GM18909 (cell line): ENCODE measurements at regions not wholly inside any gene's neighbourhood (a gene's known extent, or its start where the extent isn't known, plus 50 kb on each side); places are given as distances from the start of the nearest gene placed in this dataset.
"Not testable (repeated sequence)": the region's sequence is repeated elsewhere in the genome, so short reads cannot be mapped to it uniquely, and the experiment has no call there.

Experiments used
- ATAC-seq: cut with Tn5 transposase; IDR thresholded peaks from one replicate; pipeline ENCODE4 v1.9.1; 2021; ENCODE audit warnings: mild to moderate bottlenecking; ENCODE audit not compliant: unreplicated experiment, poor library complexity

GRCh38 chr3:20588781-20589180 is 402.8 kb upstream of the SGO1 start:
- ATAC-seq, result no peak

DNA sequence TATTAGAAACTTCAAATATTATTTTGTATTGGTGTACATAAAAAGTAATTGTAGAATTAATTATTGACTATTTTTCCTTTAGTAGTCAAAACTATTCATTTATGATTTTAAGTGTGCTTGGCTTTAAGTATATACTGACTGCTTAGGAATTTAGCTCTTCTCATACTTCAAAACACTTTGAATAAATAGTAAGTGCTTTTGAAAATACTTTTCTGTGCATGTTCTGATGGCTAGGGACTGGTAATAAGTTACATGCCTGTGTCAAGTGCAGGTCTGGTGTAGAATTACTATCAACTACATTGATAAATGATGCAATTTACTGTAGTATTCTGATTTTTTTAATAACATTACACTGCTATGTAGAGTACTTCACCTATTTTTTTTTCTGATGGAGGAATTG is 397.6 kb upstream of the SGO1 start:
- ATAC-seq, result no peak

GRCh38 chr3:20576228-20576627 is 390.2 kb upstream of the SGO1 start:
- no peak for ATAC-seq

DNA sequence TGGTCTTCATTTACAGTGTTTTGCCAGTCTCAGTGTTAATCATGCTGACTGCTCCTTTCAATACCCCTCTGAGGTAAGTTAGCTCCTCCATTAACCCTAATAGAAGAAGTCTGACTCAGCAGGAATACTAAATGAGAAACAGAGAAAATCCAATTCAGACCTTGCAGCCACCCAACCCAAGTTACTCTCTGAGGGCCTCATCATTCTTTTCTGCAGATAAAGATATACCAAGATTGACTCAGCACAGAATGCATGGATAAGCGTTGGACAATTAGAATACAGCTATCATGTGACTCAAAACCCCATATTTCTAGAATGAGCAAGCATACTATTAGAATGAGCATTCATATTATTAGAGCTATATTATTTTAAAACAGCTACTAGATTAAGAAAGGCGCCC is 389.1 kb upstream of the SGO1 start:
- ATAC-seq, result no peak

- no peak for ATAC-seq
Observed at GRCh38 chr3:20574746-20575145, 388.7 kb upstream of the SGO1 start.

GRCh38 chr3:20573175-20573574 is 387.2 kb upstream of the SGO1 start:
- ATAC-seq, result no peak

GRCh38 chr3:20572473-20572872 is 386.5 kb upstream of the SGO1 start:
- no peak for ATAC-seq

DNA sequence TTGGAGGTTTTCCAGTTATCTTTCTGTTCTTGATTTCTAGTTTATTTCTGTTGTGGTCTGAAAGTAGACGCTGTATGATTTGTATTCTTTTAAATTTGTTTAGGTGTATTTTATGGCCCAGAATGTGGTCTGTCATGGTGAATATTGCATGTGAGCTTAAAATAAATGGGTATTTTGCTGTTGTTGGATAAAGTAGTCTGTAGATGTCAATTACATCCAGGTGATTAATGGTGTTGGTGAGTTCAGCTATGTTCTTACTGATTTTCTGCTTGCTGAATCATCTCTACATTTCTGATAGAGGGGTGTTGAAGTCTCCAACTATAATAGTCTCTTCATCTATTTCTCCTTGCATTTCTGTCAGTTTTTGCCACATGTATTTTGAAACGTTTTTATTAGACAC is 383.3 kb upstream of the SGO1 start:
- ATAC-seq, result no peak

DNA sequence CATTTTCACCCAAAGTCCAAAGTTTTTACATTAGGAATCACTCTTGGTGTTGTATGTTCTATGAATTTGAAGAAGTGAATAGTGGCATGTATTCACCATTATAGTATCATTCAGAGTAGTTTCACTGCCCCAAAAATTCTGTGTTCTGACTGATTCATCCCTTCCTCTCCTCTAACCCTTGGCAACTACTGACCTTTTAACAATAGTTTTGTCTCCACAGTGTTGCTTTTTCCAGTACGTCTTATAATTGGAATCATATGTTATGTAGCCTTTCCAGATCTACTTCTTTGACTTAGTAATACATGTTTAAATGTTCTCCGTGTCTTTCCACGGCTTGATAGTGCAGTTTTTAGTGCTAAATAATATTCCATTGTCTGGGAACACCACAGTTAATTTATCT is 379.0 kb upstream of the SGO1 start:
- ATAC-seq, result no peak

DNA sequence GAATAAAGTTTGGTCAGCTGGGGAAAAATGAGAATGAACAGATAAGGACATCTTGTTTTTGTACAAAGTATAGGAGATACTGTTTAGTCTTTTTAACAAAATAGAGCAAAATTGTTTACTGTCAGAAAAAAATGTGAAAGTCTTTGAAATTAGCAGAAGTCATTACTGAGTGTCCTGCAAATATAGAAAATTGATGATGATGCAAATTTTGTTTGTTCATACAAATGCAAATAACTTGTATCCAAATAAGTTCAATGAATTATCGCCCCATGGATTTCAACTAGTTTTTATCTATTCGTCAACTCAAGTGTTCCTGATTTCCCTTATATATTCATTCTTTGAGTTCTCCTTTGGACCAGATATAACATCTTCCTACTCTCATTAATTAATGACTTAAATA is 378.0 kb upstream of the SGO1 start:
- no peak for ATAC-seq

- no peak for ATAC-seq
Observed at GRCh38 chr3:20563251-20563650, 377.2 kb upstream of the SGO1 start.

- ATAC-seq, result no peak
Observed at GRCh38 chr3:20561166-20561565, 375.2 kb upstream of the SGO1 start.

DNA sequence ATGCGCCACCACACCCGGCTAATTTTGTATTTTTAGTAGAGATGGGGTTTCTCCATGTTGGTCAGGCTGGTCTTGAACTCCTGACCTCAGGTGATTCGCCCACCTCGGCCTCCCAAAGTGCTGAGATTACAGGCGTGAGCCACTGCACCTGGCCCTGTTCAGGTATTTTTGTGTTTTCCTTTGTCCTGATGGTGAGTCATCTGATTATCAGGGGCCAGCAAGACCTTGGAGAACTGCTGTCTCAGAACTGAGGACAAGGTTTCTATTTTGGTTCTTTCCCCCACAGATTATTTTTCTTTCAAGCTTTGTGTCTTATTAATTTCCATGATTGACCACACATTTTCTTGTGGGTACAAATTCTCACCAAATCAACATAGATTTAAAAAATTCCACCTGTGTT is 374.4 kb upstream of the SGO1 start:
- not testable (repeated sequence) for ATAC-seq

GRCh38 chr3:20558161-20558560 is 372.2 kb upstream of the SGO1 start:
- no peak for ATAC-seq

DNA sequence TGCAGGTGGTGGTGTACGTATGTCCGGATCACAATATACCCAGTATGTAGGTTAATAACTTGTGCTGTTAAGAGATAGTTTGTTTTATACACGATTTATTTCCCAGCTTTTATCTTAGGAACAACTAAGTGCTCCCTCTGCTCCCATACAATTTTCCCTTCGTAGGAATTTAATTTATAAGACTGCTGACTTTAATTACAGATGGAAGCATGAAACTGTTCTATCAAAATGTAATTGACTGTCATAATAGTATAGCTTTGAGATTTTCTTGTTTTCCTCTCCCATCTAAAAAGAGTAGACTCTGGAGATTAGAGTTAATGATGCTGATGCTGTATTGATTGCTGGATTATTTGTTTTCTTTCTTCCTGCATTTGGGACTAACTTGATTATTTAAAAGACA is 370.7 kb upstream of the SGO1 start:
- ATAC-seq, result no peak

- ATAC-seq, result no peak
Observed at GRCh38 chr3:20552605-20553275, 366.7 kb upstream of the SGO1 start.

GRCh38 chr3:20547361-20548269 is 361.6 kb upstream of the SGO1 start:
- not testable (repeated sequence) for ATAC-seq

- no peak for ATAC-seq
Observed at GRCh38 chr3:20546636-20547035, 360.6 kb upstream of the SGO1 start.

DNA sequence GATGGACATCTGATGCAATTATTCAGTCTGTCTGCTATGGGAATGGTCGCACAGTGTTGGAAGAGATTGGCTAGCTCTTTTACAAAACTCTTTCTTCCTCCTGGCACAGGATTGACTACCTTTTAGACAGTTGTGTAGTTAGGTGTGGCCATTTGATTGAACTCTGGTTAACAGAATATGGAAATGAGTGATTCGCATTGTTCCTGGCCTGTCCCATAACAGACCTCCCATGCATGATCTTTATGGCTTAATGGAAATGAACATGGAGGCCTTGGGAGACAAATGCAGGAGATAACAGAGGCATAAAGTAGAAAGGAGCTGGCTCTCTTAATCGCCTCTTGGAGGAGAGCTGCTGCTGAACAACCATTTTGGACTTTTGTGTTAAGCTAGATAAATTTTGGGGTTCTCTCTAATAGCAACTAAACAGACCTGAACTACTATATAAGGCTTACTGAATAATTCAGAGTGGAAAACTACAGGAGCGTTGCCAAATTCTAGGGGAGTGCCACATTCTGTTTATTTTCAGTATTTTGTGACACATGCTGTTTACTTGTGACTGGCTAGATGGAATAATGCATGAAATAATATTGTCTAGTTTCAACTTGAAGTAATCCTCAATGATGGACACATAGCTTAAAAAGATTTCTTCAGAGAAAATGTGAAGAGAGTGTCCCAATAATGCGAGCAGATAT is 357.7 kb upstream of the SGO1 start:
- ATAC-seq, result no peak

GRCh38 chr3:20540066-20540465 is 354.1 kb upstream of the SGO1 start:
- no peak for ATAC-seq

DNA sequence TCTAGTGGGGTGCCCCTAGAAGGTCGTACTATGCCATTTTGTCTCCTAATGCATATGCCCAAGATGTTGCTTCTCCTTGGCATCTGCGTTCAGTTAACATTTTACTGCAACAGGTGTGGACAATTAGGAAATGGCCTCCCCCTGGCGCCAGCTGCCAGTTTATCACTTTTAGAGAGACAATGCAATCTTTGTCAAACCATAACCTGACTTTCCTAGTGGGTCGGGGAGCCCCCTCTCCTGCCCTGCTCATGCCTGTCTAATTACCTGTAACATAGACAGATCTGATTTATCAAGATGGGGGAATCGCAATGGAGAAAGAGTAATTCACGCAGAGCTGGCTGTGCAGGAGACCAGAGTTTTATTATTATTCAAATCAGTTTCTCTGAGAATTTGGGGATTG is 353.7 kb upstream of the SGO1 start:
- no peak for ATAC-seq
